ENCODE measurements at regions not wholly inside any gene's neighbourhood (a gene's known extent, or its start where the extent isn't known, plus 50 kb on each side); places are given as distances from the start of the nearest gene placed in this dataset.

DNA sequence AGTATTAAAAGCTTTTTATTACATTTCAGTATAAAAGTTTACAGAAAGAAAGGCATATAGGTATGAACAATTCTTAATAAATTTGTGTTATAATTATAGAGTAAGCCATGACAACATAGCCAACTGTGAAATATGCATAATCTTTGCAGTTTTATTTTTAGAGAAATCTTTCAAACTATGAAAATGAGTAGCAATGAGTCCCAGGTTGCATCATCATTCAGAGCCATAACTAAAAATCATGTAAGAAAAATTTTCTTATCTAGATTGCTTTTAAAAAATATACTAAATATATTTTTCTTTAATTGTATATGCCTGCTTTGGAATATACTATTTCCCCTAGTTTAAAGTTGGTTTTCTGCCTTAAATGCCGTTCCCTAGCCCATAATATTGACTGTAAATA lies 54.8 kb upstream of the NAF1 start:
- no peaks in the 10 kb centered on the region for H3K4me1 Mint-ChIP-seq (ENCODE audit: low read depth, unreplicated experiment)
- peaks cover 5% of the 10 kb centered on the region for H3K27me3 Mint-ChIP-seq (ENCODE audit: insufficient read depth, unreplicated experiment)
- no peak for DNase-seq
- no peaks in the 10 kb centered on the region for H3K36me3 Mint-ChIP-seq (ENCODE audit: insufficient read depth, unreplicated experiment)
- peaks cover 9% of the 10 kb centered on the region for H3K9me3 Mint-ChIP-seq (ENCODE audit: unreplicated experiment)
- Histone ChIP-seq H3K36me3 (ENCODE audit: control insufficient read depth, insufficient read depth, low read length) (no peaks in the 10 kb centered on the region), H3K4me1 (no peaks in the 10 kb centered on the region), H3K4me3 (ENCODE audit: low read depth, low read length) (no peak overlapping the region), H3K27me3 (replicated peaks; ENCODE audit: control insufficient read depth, insufficient read depth, low read length) (no peaks in the 10 kb centered on the region), H3K9me3 (no peaks in the 10 kb centered on the region)
- CTCF ChIA-PET = no interaction called here
- TF ChIP-seq, protein P1, sequence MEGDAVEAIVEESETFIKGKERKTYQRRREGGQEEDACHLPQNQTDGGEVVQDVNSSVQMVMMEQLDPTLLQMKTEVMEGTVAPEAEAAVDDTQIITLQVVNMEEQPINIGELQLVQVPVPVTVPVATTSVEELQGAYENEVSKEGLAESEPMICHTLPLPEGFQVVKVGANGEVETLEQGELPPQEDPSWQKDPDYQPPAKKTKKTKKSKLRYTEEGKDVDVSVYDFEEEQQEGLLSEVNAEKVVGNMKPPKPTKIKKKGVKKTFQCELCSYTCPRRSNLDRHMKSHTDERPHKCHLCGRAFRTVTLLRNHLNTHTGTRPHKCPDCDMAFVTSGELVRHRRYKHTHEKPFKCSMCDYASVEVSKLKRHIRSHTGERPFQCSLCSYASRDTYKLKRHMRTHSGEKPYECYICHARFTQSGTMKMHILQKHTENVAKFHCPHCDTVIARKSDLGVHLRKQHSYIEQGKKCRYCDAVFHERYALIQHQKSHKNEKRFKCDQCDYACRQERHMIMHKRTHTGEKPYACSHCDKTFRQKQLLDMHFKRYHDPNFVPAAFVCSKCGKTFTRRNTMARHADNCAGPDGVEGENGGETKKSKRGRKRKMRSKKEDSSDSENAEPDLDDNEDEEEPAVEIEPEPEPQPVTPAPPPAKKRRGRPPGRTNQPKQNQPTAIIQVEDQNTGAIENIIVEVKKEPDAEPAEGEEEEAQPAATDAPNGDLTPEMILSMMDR (IDR thresholded peaks at IDR 0.05; ENCODE audit: insufficient read depth in 1 of 2, low read depth in 1 of 2, low read length in 1 of 2, severe bottlenecking in 1 of 2, unreplicated experiment in 1 of 2) = no peak
- POLR2A ChIA-PET = no interaction called here
- BruUV-seq (replicated peaks) = no TSS peak
- no peak overlapping the region for H3K27ac Mint-ChIP-seq (ENCODE audit: unreplicated experiment)
- no peak overlapping the region for H3K4me3 Mint-ChIP-seq (ENCODE audit: unreplicated experiment)
- intact Hi-C loops (cut with micrococcal nuclease; ENCODE audit: unreplicated experiment) = no loop called here

DNA sequence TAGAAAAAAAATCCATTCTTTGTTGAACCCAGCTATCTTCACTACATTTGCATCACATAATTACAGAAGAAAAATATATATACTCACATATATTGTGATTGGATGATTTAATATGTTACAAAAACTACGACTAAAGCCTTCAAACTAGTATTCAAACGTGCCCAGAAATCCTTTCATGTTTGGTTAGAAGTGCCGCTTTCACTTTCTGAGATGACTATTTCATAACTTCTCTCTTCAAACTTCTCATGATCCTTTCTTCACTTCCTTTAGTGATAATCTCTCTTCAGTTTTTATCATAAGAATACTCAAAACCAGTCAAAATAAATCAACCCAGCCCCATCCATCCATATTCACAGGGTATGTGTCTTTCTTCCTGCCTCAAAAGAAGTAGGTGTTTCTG lies 50.8 kb upstream of the NAF1 start:
- no peak overlapping the region for H3K4me3 ChIP-seq (ENCODE audit: low read depth, low read length)
- no TSS peak for BruUV-seq (replicated peaks)
- Mint-ChIP-seq H3K4me3 (ENCODE audit: unreplicated experiment) (no peak overlapping the region), H3K9me3 (ENCODE audit: unreplicated experiment) (no peaks in the 10 kb centered on the region), H3K4me1 (ENCODE audit: low read depth, unreplicated experiment) (no peaks in the 10 kb centered on the region), H3K36me3 (ENCODE audit: insufficient read depth, unreplicated experiment) (no peaks in the 10 kb centered on the region), H3K27me3 (ENCODE audit: insufficient read depth, unreplicated experiment) (peaks cover 5% of the 10 kb centered on the region), H3K27ac (ENCODE audit: unreplicated experiment) (no peak overlapping the region)
- H3K4me1 ChIP-seq = no peaks in the 10 kb centered on the region
- no peak for DNase-seq
- no peaks in the 10 kb centered on the region for H3K9me3 ChIP-seq
- TF ChIP-seq, protein P1 (IDR thresholded peaks at IDR 0.05; ENCODE audit: insufficient read depth in 1 of 2, low read depth in 1 of 2, low read length in 1 of 2, severe bottlenecking in 1 of 2, unreplicated experiment in 1 of 2) = no peak
- intact Hi-C loops (cut with micrococcal nuclease; ENCODE audit: unreplicated experiment) = no loop called here
- H3K27me3 ChIP-seq (replicated peaks; ENCODE audit: control insufficient read depth, insufficient read depth, low read length) = no peaks in the 10 kb centered on the region
- CTCF ChIA-PET = no interaction called here
- no peaks in the 10 kb centered on the region for H3K36me3 ChIP-seq (ENCODE audit: control insufficient read depth, insufficient read depth, low read length)
- POLR2A ChIA-PET = no interaction called here

All from Caco-2 (cell line).